Retinal pigment epithelial cell (primary cell): ENCODE measurements at regions not wholly inside any gene's neighbourhood (a gene's known extent, or its start where the extent isn't known, plus 50 kb on each side); places are given as distances from the start of the nearest gene placed in this dataset.

Experiments used
- DNase-seq: peaks from one replicate; pipeline ENCODE4 v3.0.0-alpha.2; 2010; ENCODE audit warnings: low read depth
- H3K4me3 ChIP-seq: 2 replicates; pipeline ENCODE4 v1.5.1; 2011; ENCODE audit warnings: mild to moderate bottlenecking, low read length, control low read depth, moderate library complexity
- TF ChIP-seq, protein P1 (sequence below): conservative IDR thresholded peaks from 2 replicates; pipeline ENCODE4 v1.5.1; 2011; ENCODE audit warnings: low read depth, low read length, control low read depth, inconsistent platforms

DNA sequence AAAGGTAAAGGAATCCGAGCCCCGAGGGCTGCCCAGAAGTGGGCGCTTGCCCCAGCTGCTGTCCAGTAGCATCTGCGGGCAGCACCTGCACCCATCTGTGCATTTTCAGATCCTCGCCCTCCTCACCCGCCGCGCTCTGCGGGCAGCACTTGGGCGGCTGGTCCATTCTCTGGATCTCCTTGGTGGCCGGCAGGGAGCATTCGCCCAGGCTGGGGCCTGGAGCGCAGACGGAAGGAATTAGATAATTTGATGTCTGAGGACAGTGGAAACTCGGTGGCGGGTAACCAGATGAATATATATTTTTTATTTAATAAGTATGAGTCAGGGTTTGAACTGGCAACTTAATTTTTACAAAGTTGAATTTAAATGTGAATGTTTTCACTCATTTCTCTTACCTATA, 88.5 kb downstream of the NPIPB11 start:
- H3K4me3 ChIP-seq, result no peak overlapping the region
- TF ChIP-seq, protein P1, sequence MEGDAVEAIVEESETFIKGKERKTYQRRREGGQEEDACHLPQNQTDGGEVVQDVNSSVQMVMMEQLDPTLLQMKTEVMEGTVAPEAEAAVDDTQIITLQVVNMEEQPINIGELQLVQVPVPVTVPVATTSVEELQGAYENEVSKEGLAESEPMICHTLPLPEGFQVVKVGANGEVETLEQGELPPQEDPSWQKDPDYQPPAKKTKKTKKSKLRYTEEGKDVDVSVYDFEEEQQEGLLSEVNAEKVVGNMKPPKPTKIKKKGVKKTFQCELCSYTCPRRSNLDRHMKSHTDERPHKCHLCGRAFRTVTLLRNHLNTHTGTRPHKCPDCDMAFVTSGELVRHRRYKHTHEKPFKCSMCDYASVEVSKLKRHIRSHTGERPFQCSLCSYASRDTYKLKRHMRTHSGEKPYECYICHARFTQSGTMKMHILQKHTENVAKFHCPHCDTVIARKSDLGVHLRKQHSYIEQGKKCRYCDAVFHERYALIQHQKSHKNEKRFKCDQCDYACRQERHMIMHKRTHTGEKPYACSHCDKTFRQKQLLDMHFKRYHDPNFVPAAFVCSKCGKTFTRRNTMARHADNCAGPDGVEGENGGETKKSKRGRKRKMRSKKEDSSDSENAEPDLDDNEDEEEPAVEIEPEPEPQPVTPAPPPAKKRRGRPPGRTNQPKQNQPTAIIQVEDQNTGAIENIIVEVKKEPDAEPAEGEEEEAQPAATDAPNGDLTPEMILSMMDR, result no peak
- DNase-seq, result no peak

GRCh38 chr16:29317269-29317668, 89.2 kb downstream of the NPIPB11 start:
- TF ChIP-seq, protein P1, result no peak
- no peak overlapping the region for H3K4me3 ChIP-seq
- no peak for DNase-seq

- TF ChIP-seq, protein P1, result no peak
- H3K4me3 ChIP-seq, result no peak overlapping the region
- DNase-seq, result no peak
Observed at GRCh38 chr16:29316761-29317183, 89.7 kb downstream of the NPIPB11 start.

- H3K4me3 ChIP-seq, result no peak overlapping the region
- no peak for DNase-seq
- TF ChIP-seq, protein P1, result peak; percentile 30
Observed at GRCh38 chr16:29315916-29316517, 90.5 kb downstream of the NPIPB11 start.

DNA sequence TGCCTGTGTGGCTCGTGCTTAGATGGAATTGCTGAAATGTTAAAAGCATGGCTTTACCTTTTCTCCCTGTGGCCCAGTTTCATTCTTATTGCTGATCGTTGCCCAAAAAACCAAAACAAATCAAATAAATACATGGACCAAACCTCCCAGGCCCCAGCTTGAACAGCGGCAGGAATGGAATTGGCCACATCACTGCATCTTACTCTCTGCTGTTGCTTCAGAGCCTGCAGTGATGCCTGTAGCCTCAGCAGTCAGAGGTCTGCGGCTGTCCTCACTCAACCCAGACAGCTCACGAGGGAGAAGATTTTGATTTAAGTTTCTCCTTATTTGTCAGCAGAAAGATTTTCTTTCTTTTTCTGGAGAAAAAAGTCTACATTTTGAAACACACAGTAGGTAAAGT, 91.5 kb downstream of the NPIPB11 start:
- DNase-seq, result no peak

GRCh38 chr16:29314292-29314934, 92.1 kb downstream of the NPIPB11 start:
- TF ChIP-seq, protein P1, result no peak
- no peak for DNase-seq
- no peak overlapping the region for H3K4me3 ChIP-seq

More for the DNA sequence above, 91.5 kb downstream of the NPIPB11 start:
- TF ChIP-seq, protein P1, result no peak
- H3K4me3 ChIP-seq, result no peak overlapping the region

GRCh38 chr16:29313559-29314048, 92.9 kb downstream of the NPIPB11 start:
- TF ChIP-seq, protein P1, result no peak
- DNase-seq, result no peak
- H3K4me3 ChIP-seq, result no peak overlapping the region
